ENCODE measurements at regions not wholly inside any gene's neighbourhood (a gene's known extent, or its start where the extent isn't known, plus 50 kb on each side); places are given as distances from the start of the nearest gene placed in this dataset.

DNA sequence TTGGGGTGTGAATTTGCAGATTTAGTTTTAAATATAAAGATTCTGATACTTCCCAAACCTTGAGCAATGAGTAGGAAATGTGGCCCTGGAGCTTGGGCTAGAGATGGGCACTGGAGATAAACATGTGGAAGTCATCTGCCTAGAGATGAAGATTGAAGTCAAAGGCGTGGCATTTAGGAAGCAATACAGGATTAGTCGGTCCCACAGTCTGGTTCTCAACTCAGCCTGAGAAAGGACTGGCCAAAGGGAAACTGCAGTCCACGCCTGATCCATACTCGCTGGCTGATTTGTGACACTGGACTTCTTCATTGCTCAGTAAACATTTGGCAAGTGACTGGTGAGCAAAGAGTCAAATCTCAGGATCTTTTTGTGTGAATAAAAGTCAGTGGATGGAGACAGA, 268.2 kb upstream of the ATP2B1 start:
- no peak overlapping the region for H3K4me3 ChIP-seq (ENCODE audit: low read depth, low read length)
- TF ChIP-seq, protein P1, sequence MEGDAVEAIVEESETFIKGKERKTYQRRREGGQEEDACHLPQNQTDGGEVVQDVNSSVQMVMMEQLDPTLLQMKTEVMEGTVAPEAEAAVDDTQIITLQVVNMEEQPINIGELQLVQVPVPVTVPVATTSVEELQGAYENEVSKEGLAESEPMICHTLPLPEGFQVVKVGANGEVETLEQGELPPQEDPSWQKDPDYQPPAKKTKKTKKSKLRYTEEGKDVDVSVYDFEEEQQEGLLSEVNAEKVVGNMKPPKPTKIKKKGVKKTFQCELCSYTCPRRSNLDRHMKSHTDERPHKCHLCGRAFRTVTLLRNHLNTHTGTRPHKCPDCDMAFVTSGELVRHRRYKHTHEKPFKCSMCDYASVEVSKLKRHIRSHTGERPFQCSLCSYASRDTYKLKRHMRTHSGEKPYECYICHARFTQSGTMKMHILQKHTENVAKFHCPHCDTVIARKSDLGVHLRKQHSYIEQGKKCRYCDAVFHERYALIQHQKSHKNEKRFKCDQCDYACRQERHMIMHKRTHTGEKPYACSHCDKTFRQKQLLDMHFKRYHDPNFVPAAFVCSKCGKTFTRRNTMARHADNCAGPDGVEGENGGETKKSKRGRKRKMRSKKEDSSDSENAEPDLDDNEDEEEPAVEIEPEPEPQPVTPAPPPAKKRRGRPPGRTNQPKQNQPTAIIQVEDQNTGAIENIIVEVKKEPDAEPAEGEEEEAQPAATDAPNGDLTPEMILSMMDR (IDR thresholded peaks at IDR 0.05; ENCODE audit: insufficient read depth, low read depth, low read length) = no peak
- DNase-seq (ENCODE audit: low read depth) = peak; percentile 34

DNA sequence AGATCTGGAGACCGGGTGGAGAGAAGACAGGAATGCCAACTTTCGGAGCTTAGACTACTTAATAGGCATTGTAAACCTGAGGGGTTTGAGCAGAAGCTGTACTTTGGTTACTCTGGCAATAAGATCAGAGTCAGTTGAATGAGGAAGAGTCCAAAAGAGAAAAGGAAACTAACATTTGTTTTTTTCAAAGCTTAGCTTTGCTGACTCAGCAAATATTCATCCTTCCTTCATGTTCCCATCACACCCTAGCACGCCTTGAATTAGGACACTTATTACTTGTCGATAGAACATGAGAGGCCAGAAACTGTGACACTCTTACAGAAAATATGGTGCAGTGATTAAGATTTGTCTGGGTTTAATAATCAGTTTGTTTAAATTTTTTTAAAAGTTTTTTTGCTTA, 266.9 kb upstream of the ATP2B1 start:
- no peak overlapping the region for H3K4me3 ChIP-seq (ENCODE audit: low read depth, low read length)
- TF ChIP-seq, protein P1 (IDR thresholded peaks at IDR 0.05; ENCODE audit: insufficient read depth, low read depth, low read length) = no peak
- DNase-seq (ENCODE audit: low read depth) = no peak

GRCh38 chr12:89971880-89972279, 263.2 kb upstream of the ATP2B1 start:
- DNase-seq (ENCODE audit: low read depth) = peak; percentile 37
- TF ChIP-seq, protein P1 (IDR thresholded peaks at IDR 0.05; ENCODE audit: insufficient read depth, low read depth, low read length) = no peak
- no peak overlapping the region for H3K4me3 ChIP-seq (ENCODE audit: low read depth, low read length)

DNA sequence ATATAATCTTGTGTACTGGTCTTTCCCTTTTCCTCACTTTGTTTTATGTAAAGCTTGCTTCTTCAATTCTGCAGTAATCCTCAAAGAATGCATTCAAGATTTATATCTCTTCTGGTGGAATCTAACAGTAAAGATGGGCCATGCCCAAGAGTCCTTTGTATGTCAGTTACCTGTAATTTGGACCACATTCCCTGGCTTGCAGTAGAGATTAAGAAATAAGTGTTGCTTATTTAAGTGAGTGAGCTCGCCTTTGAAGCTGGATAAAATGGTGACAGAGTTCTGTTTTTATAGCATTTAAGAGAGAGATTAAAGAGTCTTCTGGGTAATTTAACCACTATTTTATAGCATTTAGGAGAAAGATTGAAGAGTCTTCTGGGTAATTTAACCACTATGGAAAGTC, 262.1 kb upstream of the ATP2B1 start:
- TF ChIP-seq, protein P1 (IDR thresholded peaks at IDR 0.05; ENCODE audit: insufficient read depth, low read depth, low read length) = no peak
- no peak for DNase-seq (ENCODE audit: low read depth)
- H3K4me3 ChIP-seq (ENCODE audit: low read depth, low read length) = no peak overlapping the region

DNA sequence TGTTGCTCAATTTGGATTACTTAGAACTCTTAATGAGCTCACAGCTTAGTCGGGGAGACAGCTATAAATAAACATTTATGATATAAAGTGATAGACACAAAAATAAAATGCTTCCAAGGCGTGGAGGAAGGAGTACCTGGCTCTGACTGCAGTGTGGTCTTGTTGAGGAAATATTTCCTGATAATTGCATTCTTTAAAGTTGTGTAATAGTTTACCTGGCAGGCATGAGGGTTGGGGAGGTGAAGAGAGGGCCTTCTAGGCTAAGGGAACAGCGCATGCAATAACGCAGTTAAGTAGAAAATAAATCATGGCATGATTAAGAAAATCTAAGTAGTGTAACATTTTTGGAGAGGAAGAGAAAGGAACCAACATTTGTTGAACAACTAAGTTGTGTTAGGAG, 260.5 kb upstream of the ATP2B1 start:
- DNase-seq (ENCODE audit: low read depth) = no peak
- TF ChIP-seq, protein P1 (IDR thresholded peaks at IDR 0.05; ENCODE audit: insufficient read depth, low read depth, low read length) = no peak
- H3K4me3 ChIP-seq (ENCODE audit: low read depth, low read length) = no peak overlapping the region

- DNase-seq (ENCODE audit: low read depth) = no peak
- TF ChIP-seq, protein P1 (IDR thresholded peaks at IDR 0.05; ENCODE audit: insufficient read depth, low read depth, low read length) = no peak
Observed at GRCh38 chr12:89968151-89968700, 259.6 kb upstream of the ATP2B1 start.

More at GRCh38 chr12:89968151-89968700, 259.6 kb upstream of the ATP2B1 start:
- H3K4me3 ChIP-seq (ENCODE audit: low read depth, low read length) = no peak overlapping the region
